SK-N-MC (cell line): ENCODE measurements at regions not wholly inside any gene's neighbourhood (a gene's known extent, or its start where the extent isn't known, plus 50 kb on each side); places are given as distances from the start of the nearest gene placed in this dataset.
A peak's percentile ranks its signal among the peaks of the same experiment; 100 is the strongest.

ENCODE experiments used
- EZH2 ChIP-seq: fragments of 200-600 bp; sonication (generic); IDR thresholded peaks from one replicate; pipeline ENCODE4 v1.6.1; 2017; ENCODE audit warnings: antibody characterized with exemption
- FOXP2 ChIP-seq: optimal IDR thresholded peaks from 2 replicates; pipeline ENCODE3; 2011; ENCODE audit warnings: mild to moderate bottlenecking, moderate library complexity; ENCODE audit not compliant: insufficient read depth; ENCODE audit errors: extremely low read length, control extremely low read depth
- POLR2AphosphoS5 ChIP-seq: IDR thresholded peaks from 2 replicates; pipeline ENCODE4 v1.6.1; 2012; ENCODE audit warnings: mild to moderate bottlenecking, low read depth, low read length, borderline replicate concordance

DNA sequence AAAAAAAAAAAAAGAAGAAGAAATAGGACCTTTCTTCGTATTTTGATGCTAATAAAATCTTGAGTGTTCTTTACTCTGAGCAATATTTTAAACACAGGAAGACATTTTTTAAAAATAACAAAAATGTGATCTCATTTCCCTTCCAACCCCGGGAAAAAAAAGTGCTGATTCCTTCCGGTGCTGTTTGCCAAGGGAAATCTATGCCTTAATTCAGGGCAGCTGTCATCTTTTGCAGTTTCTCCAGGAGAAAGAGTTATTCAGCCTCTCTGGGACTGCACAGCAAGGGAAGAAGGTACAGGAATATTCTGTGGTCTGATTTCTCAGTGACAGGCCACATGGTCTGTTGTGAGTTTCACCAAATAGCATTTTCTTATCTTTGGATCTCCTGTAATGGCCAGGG lies 291.9 kb upstream of the IRX1 start:
- TF ChIP-seq EZH2 (no peak), POLR2AphosphoS5 (peak; percentile 74), FOXP2 (no peak)
